ENCODE measurements at regions not wholly inside any gene's neighbourhood (a gene's known extent, or its start where the extent isn't known, plus 50 kb on each side); places are given as distances from the start of the nearest gene placed in this dataset.

DNA sequence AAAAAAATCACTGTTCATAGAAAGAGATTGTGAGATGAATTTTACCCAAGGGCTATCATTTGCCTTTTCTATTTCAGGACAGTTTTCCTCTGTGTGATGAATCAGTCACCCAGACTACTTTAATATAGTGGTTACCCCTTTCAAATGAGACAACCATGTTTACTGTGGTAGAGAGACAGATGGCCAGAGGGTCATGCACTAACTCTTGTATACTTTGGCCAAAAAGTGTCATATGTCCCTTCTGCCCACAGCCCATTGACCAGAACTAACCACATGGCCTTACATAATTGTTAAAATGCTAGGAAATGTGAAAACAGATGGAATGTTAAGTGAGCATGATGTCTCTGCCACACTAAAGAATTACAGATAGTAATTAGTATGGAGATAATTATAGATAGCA is 498.7 kb downstream of the DACH1 start:
- Histone ChIP-seq H2BK5ac (ENCODE audit: low read depth, low read length, poor library complexity, severe bottlenecking) (no peak overlapping the region), H3K27ac (ENCODE audit: low read length, poor library complexity, severe bottlenecking) (no peak overlapping the region), H2BK15ac (ENCODE audit: low read depth, poor library complexity, severe bottlenecking) (no peak overlapping the region), H3K14ac (ENCODE audit: low read length in 2 of 2) (no peak overlapping the region), H2BK120ac (ENCODE audit: low read depth, low read length) (no peak overlapping the region), H2AFZ (ENCODE audit: low read depth, low read length) (no peak overlapping the region), H3K9me3 (ENCODE audit: control insufficient read depth, low read length) (no peaks in the 10 kb centered on the region), H3K4ac (ENCODE audit: low read depth in 1 of 2, low read length in 2 of 2) (no peak overlapping the region), H3K27me3 (ENCODE audit: control insufficient read depth in 1 of 2, insufficient read depth in 1 of 2, low read length in 2 of 2) (no peaks in the 10 kb centered on the region), H2AK5ac (ENCODE audit: low read length, severe bottlenecking) (no peak overlapping the region), H2BK12ac (ENCODE audit: low read length in 2 of 2) (no peak overlapping the region), H4K91ac (ENCODE audit: low read length) (no peak overlapping the region), H3K36me3 (ENCODE audit: control insufficient read depth in 1 of 2, insufficient read depth in 2 of 2, low read depth in 1 of 2, low read length in 2 of 2) (no peaks in the 10 kb centered on the region), H3K4me1 (ENCODE audit: control insufficient read depth, insufficient read depth, low read depth, low read length) (no peaks in the 10 kb centered on the region), H3K23ac (ENCODE audit: low read length in 2 of 2) (no peak overlapping the region), H3K4me2 (ENCODE audit: low read length, poor library complexity, severe bottlenecking) (no peak overlapping the region), H3K18ac (ENCODE audit: low read depth in 1 of 2, low read length in 2 of 2) (no peak overlapping the region), H3K79me1 (replicated peaks; ENCODE audit: low read length, poor library complexity, severe bottlenecking) (no peaks in the 10 kb centered on the region), H4K8ac (ENCODE audit: low read length) (no peak overlapping the region), H3K9ac (ENCODE audit: low read length) (no peak overlapping the region), H3K4me3 (ENCODE audit: insufficient read depth in 1 of 2, low read depth in 1 of 2, low read length in 2 of 2) (no peak overlapping the region)
- DNase-seq = peak; percentile 52

DNA sequence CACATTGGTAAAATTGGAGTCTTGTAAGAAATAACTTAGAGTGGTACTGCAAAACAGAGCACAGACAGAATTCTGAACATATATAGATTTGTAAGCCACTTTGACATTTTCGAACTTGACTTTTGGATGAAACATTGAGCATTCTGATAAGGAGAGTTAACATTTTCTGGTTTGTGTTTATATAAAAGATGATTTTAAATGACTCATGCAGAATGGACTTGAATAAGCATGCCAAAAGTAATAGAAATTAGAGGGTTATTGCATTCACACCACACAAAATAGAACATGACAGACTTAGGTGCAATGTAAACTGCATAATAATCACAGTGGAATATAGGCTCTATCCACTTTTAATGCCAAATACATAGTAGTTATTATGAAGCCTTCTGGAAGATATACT is 507.0 kb downstream of the DACH1 start:
- no peak overlapping the region for H3K4me2 ChIP-seq (ENCODE audit: low read length, poor library complexity, severe bottlenecking)

DNA sequence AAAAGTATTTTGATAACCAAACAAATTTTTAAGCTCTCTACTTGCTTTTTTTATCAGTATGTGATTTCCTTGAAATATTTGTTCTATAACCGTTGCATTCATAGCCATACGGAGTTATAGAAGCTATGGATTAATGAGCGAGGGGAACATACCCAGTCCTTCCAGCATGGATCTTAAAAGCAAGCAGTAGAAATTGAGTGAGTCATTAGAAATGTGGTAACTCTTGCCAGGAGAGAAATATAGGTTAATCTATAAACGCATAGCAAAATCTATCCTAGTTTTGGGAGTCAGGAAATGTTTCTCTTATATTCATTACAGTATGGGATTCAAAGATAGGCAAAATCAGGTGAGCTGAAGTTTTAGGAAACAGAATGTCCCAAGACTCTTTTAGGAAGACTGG is 507.4 kb downstream of the DACH1 start:
- no peak overlapping the region for H3K27ac ChIP-seq (ENCODE audit: low read length, poor library complexity, severe bottlenecking)
- no peak overlapping the region for H3K23ac ChIP-seq (ENCODE audit: low read length in 2 of 2)
- H2AFZ ChIP-seq (ENCODE audit: low read depth, low read length) = no peak overlapping the region
- no peak overlapping the region for H3K4me3 ChIP-seq (ENCODE audit: insufficient read depth in 1 of 2, low read depth in 1 of 2, low read length in 2 of 2)
- 92% methylated on average over 3 of the region's 4 CpGs for WGBS
- no peak overlapping the region for H3K4ac ChIP-seq (ENCODE audit: low read depth in 1 of 2, low read length in 2 of 2)
- no peak overlapping the region for H3K14ac ChIP-seq (ENCODE audit: low read length in 2 of 2)
- DNase-seq = peak; percentile 14
- no peak overlapping the region for H3K4me2 ChIP-seq (ENCODE audit: low read length, poor library complexity, severe bottlenecking)
- no peak overlapping the region for H2AK5ac ChIP-seq (ENCODE audit: low read length, severe bottlenecking)
- H4K91ac ChIP-seq (ENCODE audit: low read length) = no peak overlapping the region
- H2BK5ac ChIP-seq (ENCODE audit: low read depth, low read length, poor library complexity, severe bottlenecking) = no peak overlapping the region
- no peaks in the 10 kb centered on the region for H3K27me3 ChIP-seq (ENCODE audit: control insufficient read depth in 1 of 2, insufficient read depth in 1 of 2, low read length in 2 of 2)
- no peak overlapping the region for H4K8ac ChIP-seq (ENCODE audit: low read length)
- no peak overlapping the region for H3K18ac ChIP-seq (ENCODE audit: low read depth in 1 of 2, low read length in 2 of 2)
- no peak overlapping the region for H2BK15ac ChIP-seq (ENCODE audit: low read depth, poor library complexity, severe bottlenecking)
- no peak overlapping the region for H3K9ac ChIP-seq (ENCODE audit: low read length)
- H3K4me1 ChIP-seq (ENCODE audit: control insufficient read depth, insufficient read depth, low read depth, low read length) = no peaks in the 10 kb centered on the region
- H3K36me3 ChIP-seq (ENCODE audit: control insufficient read depth in 1 of 2, insufficient read depth in 2 of 2, low read depth in 1 of 2, low read length in 2 of 2) = no peaks in the 10 kb centered on the region
- H3K79me1 ChIP-seq (replicated peaks; ENCODE audit: low read length, poor library complexity, severe bottlenecking) = no peaks in the 10 kb centered on the region
- H2BK120ac ChIP-seq (ENCODE audit: low read depth, low read length) = no peak overlapping the region
- no peak overlapping the region for H2BK12ac ChIP-seq (ENCODE audit: low read length in 2 of 2)
- H3K9me3 ChIP-seq (ENCODE audit: control insufficient read depth, low read length) = no peaks in the 10 kb centered on the region

More for the DNA sequence above, 507.0 kb downstream of the DACH1 start:
- H2AFZ ChIP-seq (ENCODE audit: low read depth, low read length) = no peak overlapping the region
- no peak overlapping the region for H2AK5ac ChIP-seq (ENCODE audit: low read length, severe bottlenecking)
- no peak overlapping the region for H3K9ac ChIP-seq (ENCODE audit: low read length)
- no peak overlapping the region for H3K27ac ChIP-seq (ENCODE audit: low read length, poor library complexity, severe bottlenecking)
- no peak overlapping the region for H2BK12ac ChIP-seq (ENCODE audit: low read length in 2 of 2)
- H3K18ac ChIP-seq (ENCODE audit: low read depth in 1 of 2, low read length in 2 of 2) = no peak overlapping the region
- H3K27me3 ChIP-seq (ENCODE audit: control insufficient read depth in 1 of 2, insufficient read depth in 1 of 2, low read length in 2 of 2) = no peaks in the 10 kb centered on the region
- H2BK5ac ChIP-seq (ENCODE audit: low read depth, low read length, poor library complexity, severe bottlenecking) = no peak overlapping the region
- H3K23ac ChIP-seq (ENCODE audit: low read length in 2 of 2) = no peak overlapping the region
- H3K4me1 ChIP-seq (ENCODE audit: control insufficient read depth, insufficient read depth, low read depth, low read length) = no peaks in the 10 kb centered on the region
- no peaks in the 10 kb centered on the region for H3K9me3 ChIP-seq (ENCODE audit: control insufficient read depth, low read length)
- H4K8ac ChIP-seq (ENCODE audit: low read length) = no peak overlapping the region
- no peak overlapping the region for H4K91ac ChIP-seq (ENCODE audit: low read length)
- H3K79me1 ChIP-seq (replicated peaks; ENCODE audit: low read length, poor library complexity, severe bottlenecking) = no peaks in the 10 kb centered on the region
- no peak overlapping the region for H2BK15ac ChIP-seq (ENCODE audit: low read depth, poor library complexity, severe bottlenecking)
- no peak overlapping the region for H2BK120ac ChIP-seq (ENCODE audit: low read depth, low read length)
- no peak overlapping the region for H3K4ac ChIP-seq (ENCODE audit: low read depth in 1 of 2, low read length in 2 of 2)
- H3K36me3 ChIP-seq (ENCODE audit: control insufficient read depth in 1 of 2, insufficient read depth in 2 of 2, low read depth in 1 of 2, low read length in 2 of 2) = no peaks in the 10 kb centered on the region
- DNase-seq = no peak
- no peak overlapping the region for H3K4me3 ChIP-seq (ENCODE audit: insufficient read depth in 1 of 2, low read depth in 1 of 2, low read length in 2 of 2)
- 50% methylated on average over 1 of the region's 1 CpG for WGBS
- no peak overlapping the region for H3K14ac ChIP-seq (ENCODE audit: low read length in 2 of 2)

DNA sequence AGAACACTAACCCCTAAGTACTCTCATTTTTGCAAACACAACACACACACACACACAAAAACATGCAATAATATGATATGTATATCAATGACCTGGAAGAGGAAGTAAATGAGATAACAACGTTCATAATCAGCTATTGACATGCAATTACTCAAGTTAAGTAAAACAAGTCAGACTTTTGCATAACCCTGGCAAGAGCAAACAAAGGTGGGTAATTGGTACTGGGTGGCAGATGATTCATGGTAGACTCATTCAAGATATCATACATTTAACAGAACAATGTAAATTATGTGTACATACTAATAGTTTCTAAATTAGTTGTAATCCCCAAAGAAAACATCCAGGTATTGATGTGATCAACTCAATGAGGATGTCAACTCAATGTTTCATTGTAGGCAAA is 508.8 kb downstream of the DACH1 start:
- DNase-seq = no peak
- Histone ChIP-seq H3K4me2 (ENCODE audit: low read length, poor library complexity, severe bottlenecking) (no peak overlapping the region), H3K14ac (ENCODE audit: low read length in 2 of 2) (no peak overlapping the region), H2BK5ac (ENCODE audit: low read depth, low read length, poor library complexity, severe bottlenecking) (no peak overlapping the region), H3K36me3 (ENCODE audit: control insufficient read depth in 1 of 2, insufficient read depth in 2 of 2, low read depth in 1 of 2, low read length in 2 of 2) (no peaks in the 10 kb centered on the region), H3K27ac (ENCODE audit: low read length, poor library complexity, severe bottlenecking) (no peak overlapping the region), H3K9ac (ENCODE audit: low read length) (no peak overlapping the region), H3K4me1 (ENCODE audit: control insufficient read depth, insufficient read depth, low read depth, low read length) (no peaks in the 10 kb centered on the region), H2BK12ac (ENCODE audit: low read length in 2 of 2) (no peak overlapping the region), H3K4ac (ENCODE audit: low read depth in 1 of 2, low read length in 2 of 2) (no peak overlapping the region), H2AFZ (ENCODE audit: low read depth, low read length) (no peak overlapping the region), H3K4me3 (ENCODE audit: insufficient read depth in 1 of 2, low read depth in 1 of 2, low read length in 2 of 2) (no peak overlapping the region), H3K23ac (ENCODE audit: low read length in 2 of 2) (no peak overlapping the region), H3K18ac (ENCODE audit: low read depth in 1 of 2, low read length in 2 of 2) (no peak overlapping the region), H3K79me1 (replicated peaks; ENCODE audit: low read length, poor library complexity, severe bottlenecking) (no peaks in the 10 kb centered on the region), H4K8ac (ENCODE audit: low read length) (no peak overlapping the region), H2BK15ac (ENCODE audit: low read depth, poor library complexity, severe bottlenecking) (no peak overlapping the region), H2AK5ac (ENCODE audit: low read length, severe bottlenecking) (no peak overlapping the region), H3K27me3 (ENCODE audit: control insufficient read depth in 1 of 2, insufficient read depth in 1 of 2, low read length in 2 of 2) (no peaks in the 10 kb centered on the region), H3K9me3 (ENCODE audit: control insufficient read depth, low read length) (no peaks in the 10 kb centered on the region), H4K91ac (ENCODE audit: low read length) (no peak overlapping the region), H2BK120ac (ENCODE audit: low read depth, low read length) (no peak overlapping the region)
- WGBS = 20% methylated on average over 1 of the region's 1 CpG
